Large intestine (tissue), 3 donors: ENCODE measurements at regions not wholly inside any gene's neighbourhood (a gene's known extent, or its start where the extent isn't known, plus 50 kb on each side); places are given as distances from the start of the nearest gene placed in this dataset.

ENCODE experiments used
- DNase-seq, 2 donors: peaks; one replicate each; pipeline versions ENCODE4 v3.0.0 to v3.0.0-alpha.2; 2013
- H3K27ac ChIP-seq: one replicate; pipeline ENCODE4 v1.5.1; 2013; ENCODE audit warnings: low read length
- H3K27me3 ChIP-seq: 2 replicates; pipeline ENCODE4 v1.6.1; 2013; ENCODE audit warnings: low read length; ENCODE audit not compliant: control insufficient read depth, insufficient read depth
- H3K36me3 ChIP-seq: 2 replicates; pipeline ENCODE4 v1.6.1; 2013; ENCODE audit warnings: low read length; ENCODE audit not compliant: control insufficient read depth, insufficient read depth
- H3K4me1 ChIP-seq: one replicate; pipeline ENCODE4 v1.6.1; 2013; ENCODE audit warnings: low read length; ENCODE audit not compliant: control insufficient read depth, insufficient read depth
- H3K4me3 ChIP-seq: one replicate; pipeline ENCODE4 v1.5.1; 2013; ENCODE audit warnings: low read length
- H3K9me3 ChIP-seq: one replicate; pipeline ENCODE4 v1.6.1; 2013; ENCODE audit warnings: mild to moderate bottlenecking, low read depth, low read length, moderate library complexity; ENCODE audit not compliant: control insufficient read depth
- WGBS: methylation state at CpG from one replicate; pipeline ENCODE4 v1.1.5; 2013; ENCODE audit warnings: low lambda C conversion rate; ENCODE audit not compliant: insufficient coverage; 5-methylcytosine and 5-hydroxymethylcytosine counted together

DNA sequence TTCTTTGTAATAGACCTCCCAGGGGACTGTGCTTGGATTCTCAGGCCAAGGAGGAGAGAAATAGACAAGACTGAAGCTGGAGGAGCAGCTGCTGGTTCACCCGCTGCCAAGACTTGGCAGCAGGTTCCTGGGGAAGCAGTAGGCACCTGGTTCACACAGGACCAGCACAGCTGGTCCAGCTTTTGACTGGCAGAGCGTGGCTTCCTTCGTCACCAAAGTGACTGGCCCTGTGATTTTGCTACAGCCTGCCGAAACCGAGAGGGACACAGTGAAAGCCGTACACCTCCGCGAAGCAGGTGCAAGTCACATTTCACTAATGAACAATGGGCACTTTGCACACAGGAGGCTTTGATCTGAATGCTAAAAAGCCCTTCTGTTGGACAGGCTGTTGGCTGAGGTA lies 199.0 kb downstream of the RNF144B start:
- H3K36me3 ChIP-seq = no peaks in the 10 kb centered on the region
- no CpG with 5 or more reads among the region's 8 CpGs for WGBS
- H3K9me3 ChIP-seq = no peaks in the 10 kb centered on the region
- no peaks in the 10 kb centered on the region for H3K27me3 ChIP-seq
- H3K4me3 ChIP-seq = no peak overlapping the region
- H3K4me1 ChIP-seq = no peaks in the 10 kb centered on the region
- H3K27ac ChIP-seq = no peak overlapping the region
- no peak for DNase-seq

DNA sequence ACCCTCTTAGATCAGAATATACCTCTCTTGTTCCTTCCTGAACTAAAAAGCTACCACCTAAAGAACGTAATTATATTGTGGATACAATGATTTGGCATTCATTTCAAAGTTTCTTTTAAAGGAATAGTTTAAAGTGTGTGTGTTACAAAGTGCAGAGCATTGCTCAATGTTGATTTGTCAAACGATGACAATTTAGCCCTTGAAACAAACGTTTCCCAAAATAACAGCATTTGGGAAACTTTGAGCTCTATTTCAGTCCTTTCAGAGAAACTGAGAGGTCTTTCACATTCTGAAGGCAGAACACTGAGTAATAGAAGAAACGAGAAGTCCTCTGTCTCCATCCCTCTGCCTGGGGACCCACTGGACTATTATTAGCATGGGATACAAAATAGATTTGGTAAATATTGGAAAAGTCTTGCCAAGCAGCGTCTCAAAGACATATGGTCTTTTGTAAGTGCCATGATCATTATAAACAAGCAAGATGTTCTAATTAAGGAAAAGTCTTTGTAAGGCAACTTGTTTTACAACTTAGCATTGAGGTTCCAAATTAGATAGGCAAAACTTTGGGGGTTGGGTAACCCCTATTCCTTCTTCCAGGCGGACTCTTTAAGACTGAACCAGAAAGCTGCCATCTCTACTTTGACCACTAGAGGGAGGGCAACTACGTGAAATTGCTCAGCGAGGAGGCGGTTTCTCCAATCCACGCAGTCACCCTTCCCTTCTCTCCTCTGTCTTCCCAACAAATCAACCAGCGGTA lies 208.8 kb downstream of the RNF144B start:
- H3K27me3 ChIP-seq = no peaks in the 10 kb centered on the region
- no peaks in the 10 kb centered on the region for H3K4me1 ChIP-seq
- no peak overlapping the region for H3K4me3 ChIP-seq
- 80% methylated on average over 3 of the region's 11 CpGs for WGBS
- DNase-seq = peak; percentile 23 to 38
- H3K27ac ChIP-seq = no peak overlapping the region
- H3K9me3 ChIP-seq = no peaks in the 10 kb centered on the region
- no peaks in the 10 kb centered on the region for H3K36me3 ChIP-seq

DNA sequence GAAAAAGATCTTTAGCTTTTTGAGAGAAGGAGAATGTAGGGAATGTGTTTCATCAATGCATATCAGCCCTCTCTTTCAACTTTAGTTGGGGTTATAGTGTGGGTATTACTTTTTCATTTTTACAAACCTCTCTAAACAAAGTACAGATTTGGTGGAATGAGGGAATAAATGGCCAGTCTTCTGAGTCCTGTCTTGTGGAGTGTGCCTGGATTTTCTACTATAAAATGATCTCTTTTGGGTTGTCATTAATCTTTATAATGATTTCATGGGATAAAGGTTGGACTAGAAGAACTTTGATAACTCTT lies 209.3 kb downstream of the RNF144B start:
- H3K27ac ChIP-seq = no peak overlapping the region
- no peak for DNase-seq
- H3K4me3 ChIP-seq = no peak overlapping the region
- H3K4me1 ChIP-seq = no peaks in the 10 kb centered on the region
- no peaks in the 10 kb centered on the region for H3K27me3 ChIP-seq
- H3K36me3 ChIP-seq = no peaks in the 10 kb centered on the region
- no peaks in the 10 kb centered on the region for H3K9me3 ChIP-seq

DNA sequence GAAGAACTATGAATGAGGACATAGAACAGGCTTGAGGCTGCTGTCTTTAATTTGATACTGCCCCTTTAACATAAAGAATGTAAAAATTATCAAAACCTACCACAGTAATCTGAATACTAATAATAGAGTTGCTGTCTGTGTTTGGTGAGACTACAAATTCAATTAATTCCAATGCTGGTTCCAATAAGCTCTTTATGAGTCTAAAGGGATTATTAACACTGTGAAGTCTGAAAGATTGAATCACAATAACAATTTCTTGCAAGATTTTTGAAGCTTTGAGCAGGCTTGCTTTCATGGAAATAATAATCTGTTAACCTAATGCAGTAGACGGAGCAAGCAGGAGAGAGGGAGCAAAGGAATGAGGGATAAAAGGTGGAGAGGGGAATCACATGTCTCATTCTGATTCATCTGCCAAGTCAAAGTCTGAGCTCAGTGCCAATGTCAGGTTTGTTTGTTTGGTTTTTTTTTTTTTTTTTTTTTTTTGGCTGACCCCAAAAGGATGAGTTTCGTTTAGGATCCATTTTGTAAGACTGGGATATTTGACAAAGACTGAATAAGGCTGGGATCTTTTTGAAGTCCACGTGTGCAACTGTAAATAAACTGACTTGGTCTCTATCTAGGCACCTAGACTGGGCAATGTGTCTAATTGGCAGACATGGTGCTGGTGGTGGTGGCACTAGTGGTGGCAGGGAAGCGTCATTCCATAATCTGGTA lies 211.6 kb downstream of the RNF144B start:
- Histone ChIP-seq H3K27me3 (no peaks in the 10 kb centered on the region), H3K27ac (no peak overlapping the region), H3K9me3 (no peaks in the 10 kb centered on the region), H3K36me3 (no peaks in the 10 kb centered on the region), H3K4me3 (no peak overlapping the region), H3K4me1 (no peaks in the 10 kb centered on the region)
- 94% methylated on average over 2 of the region's 4 CpGs for WGBS
- DNase-seq = no peak

DNA sequence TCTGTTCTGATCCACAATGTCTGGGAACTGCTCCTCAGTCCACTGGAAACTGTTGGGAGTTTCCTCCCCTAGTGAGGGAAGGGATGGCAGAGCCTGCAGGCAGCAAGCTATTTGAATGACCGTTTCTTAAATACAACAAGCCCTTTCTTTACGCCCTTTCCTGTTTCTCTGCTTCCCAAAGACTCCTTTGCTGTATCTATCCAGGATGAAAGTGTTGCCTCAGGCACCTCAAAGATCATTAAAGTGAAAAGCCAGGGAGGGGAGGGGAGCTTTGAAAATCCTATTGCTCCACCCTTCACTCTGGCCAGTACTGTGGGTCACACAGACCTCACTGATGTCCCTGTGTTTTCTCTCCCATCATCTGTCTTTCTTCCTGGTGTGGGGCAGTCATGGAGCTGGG lies 213.1 kb downstream of the RNF144B start:
- 86% methylated on average over 1 of the region's 2 CpGs for WGBS
- no peaks in the 10 kb centered on the region for H3K36me3 ChIP-seq
- H3K9me3 ChIP-seq = no peaks in the 10 kb centered on the region
- H3K4me1 ChIP-seq = no peaks in the 10 kb centered on the region
- no peak overlapping the region for H3K27ac ChIP-seq
- no peak overlapping the region for H3K4me3 ChIP-seq
- H3K27me3 ChIP-seq = no peaks in the 10 kb centered on the region
- no peak for DNase-seq

DNA sequence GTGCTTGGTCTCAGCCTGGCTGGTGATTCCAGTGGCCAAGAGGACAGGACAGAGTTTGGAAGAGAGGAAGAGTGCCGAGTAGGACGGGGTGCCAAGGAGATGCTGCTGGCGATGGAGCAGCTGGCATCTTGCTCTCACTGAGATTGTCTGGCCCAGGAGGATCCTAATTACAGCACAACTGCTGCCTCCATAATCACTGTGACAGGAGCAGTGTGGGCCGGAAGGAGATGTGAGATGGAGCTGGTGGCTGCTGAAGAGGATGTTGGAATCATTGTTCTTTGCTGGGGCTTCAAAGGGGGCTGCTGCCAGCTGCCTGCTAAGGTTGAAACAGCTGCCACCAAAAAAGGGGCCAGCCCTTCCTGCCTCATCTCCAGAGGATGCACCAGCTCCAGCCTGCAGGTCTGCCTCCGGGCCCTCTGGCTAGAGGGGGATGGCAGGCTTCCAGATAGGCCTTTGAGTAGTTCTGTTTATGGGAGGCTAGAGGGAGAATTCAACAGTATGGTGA lies 214.4 kb downstream of the RNF144B start:
- H3K4me1 ChIP-seq = no peaks in the 10 kb centered on the region
- H3K4me3 ChIP-seq = no peak overlapping the region
- H3K36me3 ChIP-seq = no peaks in the 10 kb centered on the region
- WGBS = no CpG with 5 or more reads among the region's 5 CpGs
- H3K27me3 ChIP-seq = no peaks in the 10 kb centered on the region
- DNase-seq = no peak
- H3K27ac ChIP-seq = no peak overlapping the region
- H3K9me3 ChIP-seq = no peaks in the 10 kb centered on the region

DNA sequence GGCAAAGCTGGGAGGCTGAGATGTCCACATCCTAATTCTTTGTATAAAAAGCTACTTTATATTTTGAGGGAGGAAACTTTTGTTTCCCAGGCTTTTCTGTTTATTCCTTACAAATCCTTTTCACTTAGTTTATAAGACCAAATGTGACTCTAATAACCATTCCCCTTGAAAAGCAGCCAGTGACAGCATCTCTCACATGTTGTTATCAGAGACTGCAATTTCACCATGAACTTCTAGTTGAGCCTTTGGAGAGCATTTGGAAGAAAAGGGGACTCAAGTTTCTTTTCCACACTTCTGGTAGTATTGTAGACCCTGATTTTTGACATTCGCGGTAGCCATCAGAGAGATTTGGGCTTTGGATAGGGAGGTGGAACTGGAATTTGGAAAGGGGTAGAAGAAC lies 215.8 kb downstream of the RNF144B start:
- Histone ChIP-seq H3K27me3 (no peaks in the 10 kb centered on the region), H3K4me3 (no peak overlapping the region), H3K9me3 (no peaks in the 10 kb centered on the region), H3K36me3 (no peaks in the 10 kb centered on the region), H3K4me1 (no peaks in the 10 kb centered on the region), H3K27ac (no peak overlapping the region)
- WGBS = 90% methylated on average over 2 of the region's 2 CpGs
- DNase-seq = no peak

DNA sequence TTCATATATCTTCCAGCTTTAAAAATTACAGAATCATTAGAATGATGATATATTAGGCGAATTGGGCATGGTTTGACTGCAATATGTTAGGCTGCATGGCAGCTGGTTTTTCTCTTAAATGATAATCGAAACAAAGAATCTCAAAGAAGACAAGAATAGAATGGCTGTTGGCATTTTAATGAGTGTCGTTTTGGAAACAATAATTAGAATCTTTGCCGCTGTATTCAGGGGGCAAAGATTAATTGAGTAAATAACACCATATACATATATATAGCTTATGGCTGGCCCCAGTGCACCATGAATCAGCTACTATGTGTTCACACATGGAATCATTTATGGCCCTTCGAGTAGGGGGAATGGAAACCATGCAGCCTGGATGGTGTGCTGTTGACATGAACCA lies 216.2 kb downstream of the RNF144B start:
- no peak overlapping the region for H3K4me3 ChIP-seq
- 100% methylated on average over 1 of the region's 5 CpGs for WGBS

DNA sequence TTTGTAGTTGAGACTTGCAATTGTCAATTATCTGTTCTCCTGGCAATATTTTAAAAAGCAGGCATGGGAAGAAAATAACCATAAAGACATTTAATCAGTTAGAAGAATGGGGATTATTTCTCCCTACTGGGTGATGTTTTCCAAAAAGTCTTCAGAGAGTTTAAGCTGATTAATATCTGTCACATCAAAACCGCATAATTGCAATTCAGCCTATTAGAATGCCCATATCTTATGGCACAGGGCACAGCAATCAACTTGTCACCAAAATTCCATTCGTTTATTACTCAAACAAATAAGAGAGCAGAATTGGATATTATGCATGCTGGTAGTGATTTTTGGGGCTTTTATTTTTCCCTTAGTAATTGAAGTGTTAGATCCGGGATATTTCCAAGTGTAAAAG lies 218.7 kb downstream of the RNF144B start:
- no peaks in the 10 kb centered on the region for H3K9me3 ChIP-seq
- no peaks in the 10 kb centered on the region for H3K4me1 ChIP-seq
- H3K27ac ChIP-seq = no peak overlapping the region
- WGBS = 100% methylated on average over 1 of the region's 3 CpGs
- H3K36me3 ChIP-seq = no peaks in the 10 kb centered on the region
- H3K27me3 ChIP-seq = no peaks in the 10 kb centered on the region
- H3K4me3 ChIP-seq = no peak overlapping the region
- DNase-seq = no peak

More for the DNA sequence above, 216.2 kb downstream of the RNF144B start:
- Histone ChIP-seq H3K27ac (no peak overlapping the region), H3K27me3 (no peaks in the 10 kb centered on the region), H3K9me3 (no peaks in the 10 kb centered on the region), H3K36me3 (no peaks in the 10 kb centered on the region), H3K4me1 (no peaks in the 10 kb centered on the region)
- no peak for DNase-seq

DNA sequence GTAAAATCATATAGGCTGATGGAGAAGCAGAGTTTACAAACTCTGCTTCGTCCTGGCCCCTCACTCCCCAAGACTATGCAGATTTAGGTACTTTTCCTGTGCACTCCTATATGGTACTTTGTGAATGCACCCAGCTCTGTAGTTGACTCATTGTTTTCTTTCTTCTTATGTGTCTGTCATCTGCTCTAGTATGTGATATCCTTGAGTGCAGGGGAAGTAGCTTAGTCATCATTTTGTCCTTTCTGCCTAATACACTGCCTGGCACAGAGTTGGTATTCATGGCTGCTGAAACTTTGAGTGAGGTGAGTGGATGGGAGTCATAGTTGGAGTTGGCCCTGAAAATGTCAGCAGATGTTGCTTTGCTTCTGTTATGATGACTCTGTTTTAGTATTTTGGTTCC lies 222.6 kb downstream of the RNF144B start:
- Histone ChIP-seq H3K9me3 (no peaks in the 10 kb centered on the region), H3K27ac (no peak overlapping the region), H3K4me3 (no peak overlapping the region), H3K36me3 (no peaks in the 10 kb centered on the region), H3K4me1 (no peaks in the 10 kb centered on the region), H3K27me3 (no peaks in the 10 kb centered on the region)
- no CpG with 5 or more reads among the region's 1 CpG for WGBS
- no peak for DNase-seq
